GM18951 (cell line): ENCODE measurements at regions not wholly inside any gene's neighbourhood (a gene's known extent, or its start where the extent isn't known, plus 50 kb on each side); places are given as distances from the start of the nearest gene placed in this dataset.

Experiments used
- POLR2A ChIP-seq: IDR thresholded peaks from 4 replicates; pipeline ENCODE4 v1.6.1; 2011; ENCODE audit warnings: mild to moderate bottlenecking; ENCODE audit not compliant: insufficient read length, insufficient read depth; ENCODE audit errors: extremely low read depth
- in situ Hi-C: fragments of 300-500 bp; cut with MboI; formaldehyde crosslinking; loops from one replicate; pipeline ENCODE4 v1.12.0; 2022; ENCODE audit warnings: low sequenced_read_pairs, mixed read lengths, inconsistent platforms; ENCODE audit not compliant: unreplicated experiment

- no peak for TF ChIP-seq POLR2A
Measured at GRCh38 chr1:172918478-172918877, 132.3 kb downstream of the TNFSF18 start.

GRCh38 chr1:172926070-172926469 is 124.7 kb downstream of the TNFSF18 start:
- in situ Hi-C loops: no loop called here
- TF ChIP-seq POLR2A: no peak

More at GRCh38 chr1:172918478-172918877, 132.3 kb downstream of the TNFSF18 start:
- in situ Hi-C loops: no loop called here

- in situ Hi-C loops: no loop called here
- no peak for TF ChIP-seq POLR2A
Measured at GRCh38 chr1:172928412-172928811, 122.3 kb downstream of the TNFSF18 start.

- in situ Hi-C loops: no loop called here
- TF ChIP-seq POLR2A: no peak
Measured at GRCh38 chr1:172929006-172929405, 121.7 kb downstream of the TNFSF18 start.

- in situ Hi-C loops: no loop called here
- no peak for TF ChIP-seq POLR2A
Measured at GRCh38 chr1:172930142-172930541, 120.6 kb downstream of the TNFSF18 start.

- in situ Hi-C loops: no loop called here
Measured at GRCh38 chr1:172931340-172931739, 119.4 kb downstream of the TNFSF18 start.

GRCh38 chr1:172931761-172932160 is 119.0 kb downstream of the TNFSF18 start:
- no peak for TF ChIP-seq POLR2A
- in situ Hi-C loops: no loop called here

More at GRCh38 chr1:172931340-172931739, 119.4 kb downstream of the TNFSF18 start:
- TF ChIP-seq POLR2A: no peak

GRCh38 chr1:172932981-172933380 is 117.8 kb downstream of the TNFSF18 start:
- in situ Hi-C loops: no loop called here
- no peak for TF ChIP-seq POLR2A

GRCh38 chr1:172934417-172934762 is 116.4 kb downstream of the TNFSF18 start:
- TF ChIP-seq POLR2A: no peak
- in situ Hi-C loops: no loop called here

GRCh38 chr1:172935062-172935592 is 115.6 kb downstream of the TNFSF18 start:
- TF ChIP-seq POLR2A: no peak
- in situ Hi-C loops: no loop called here

GRCh38 chr1:172936088-172936645 is 114.6 kb downstream of the TNFSF18 start:
- in situ Hi-C loops: no loop called here
- TF ChIP-seq POLR2A: no peak

- TF ChIP-seq POLR2A: no peak
- in situ Hi-C loops: no loop called here
Measured at GRCh38 chr1:172938681-172939080, 112.1 kb downstream of the TNFSF18 start.

GRCh38 chr1:172939475-172939874 is 111.3 kb downstream of the TNFSF18 start:
- TF ChIP-seq POLR2A: no peak
- in situ Hi-C loops: no loop called here

- in situ Hi-C loops: no loop called here
Measured at GRCh38 chr1:172940174-172940855, 110.4 kb downstream of the TNFSF18 start.

More at GRCh38 chr1:172940174-172940855, 110.4 kb downstream of the TNFSF18 start:
- TF ChIP-seq POLR2A: no peak
